ENCODE measurements at regions not wholly inside any gene's neighbourhood (a gene's known extent, or its start where the extent isn't known, plus 50 kb on each side); places are given as distances from the start of the nearest gene placed in this dataset.

DNA sequence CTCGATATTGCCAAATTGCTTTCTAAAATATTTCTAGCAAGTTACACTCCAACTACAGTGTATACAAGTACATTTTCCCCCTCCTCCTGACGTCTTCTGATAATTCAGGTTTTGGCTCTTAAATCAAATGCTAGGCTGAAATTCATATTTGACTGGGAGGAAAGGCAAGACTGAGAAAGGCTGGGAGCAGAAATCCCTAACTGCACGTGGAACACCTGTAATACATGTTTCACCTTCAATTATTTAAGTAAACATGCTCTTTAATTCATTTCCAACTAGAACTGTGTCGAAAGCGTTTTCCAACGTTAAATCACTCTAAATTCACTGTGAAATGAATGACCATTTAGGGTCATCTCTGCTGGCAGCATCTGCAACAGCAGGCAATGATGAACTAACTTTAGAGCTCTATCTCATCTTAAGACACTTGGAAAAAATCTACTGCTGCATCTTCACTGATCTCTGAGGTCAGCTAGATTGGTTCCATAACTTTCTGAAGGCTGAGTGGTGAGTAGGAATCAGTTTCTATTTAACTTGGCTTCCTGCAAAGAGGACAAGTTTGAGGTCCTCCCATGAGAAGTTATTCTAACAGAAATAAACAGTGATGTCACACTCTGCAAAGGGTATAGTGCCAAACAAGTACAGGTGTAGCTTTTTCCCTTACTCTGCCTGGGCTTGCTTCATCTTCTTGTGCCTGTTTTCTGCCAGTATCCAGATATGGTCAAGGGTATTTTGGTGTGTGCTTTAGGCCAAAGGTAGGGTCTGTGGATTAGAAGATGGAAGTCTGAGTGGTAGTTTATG lies 144.3 kb upstream of the PAK3 start:
- H3F3A ChIP-seq (ENCODE audit: control insufficient read depth, insufficient read depth) = no peaks in the 10 kb centered on the region
- TF ChIP-seq EZH2phosphoT487 (IDR thresholded peaks at IDR 0.05; ENCODE audit: borderline replicate concordance, low read length) = no peak
- TF ChIP-seq, protein P1, sequence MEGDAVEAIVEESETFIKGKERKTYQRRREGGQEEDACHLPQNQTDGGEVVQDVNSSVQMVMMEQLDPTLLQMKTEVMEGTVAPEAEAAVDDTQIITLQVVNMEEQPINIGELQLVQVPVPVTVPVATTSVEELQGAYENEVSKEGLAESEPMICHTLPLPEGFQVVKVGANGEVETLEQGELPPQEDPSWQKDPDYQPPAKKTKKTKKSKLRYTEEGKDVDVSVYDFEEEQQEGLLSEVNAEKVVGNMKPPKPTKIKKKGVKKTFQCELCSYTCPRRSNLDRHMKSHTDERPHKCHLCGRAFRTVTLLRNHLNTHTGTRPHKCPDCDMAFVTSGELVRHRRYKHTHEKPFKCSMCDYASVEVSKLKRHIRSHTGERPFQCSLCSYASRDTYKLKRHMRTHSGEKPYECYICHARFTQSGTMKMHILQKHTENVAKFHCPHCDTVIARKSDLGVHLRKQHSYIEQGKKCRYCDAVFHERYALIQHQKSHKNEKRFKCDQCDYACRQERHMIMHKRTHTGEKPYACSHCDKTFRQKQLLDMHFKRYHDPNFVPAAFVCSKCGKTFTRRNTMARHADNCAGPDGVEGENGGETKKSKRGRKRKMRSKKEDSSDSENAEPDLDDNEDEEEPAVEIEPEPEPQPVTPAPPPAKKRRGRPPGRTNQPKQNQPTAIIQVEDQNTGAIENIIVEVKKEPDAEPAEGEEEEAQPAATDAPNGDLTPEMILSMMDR (IDR thresholded peaks at IDR 0.05; ENCODE audit: low read depth, low read length, poor library complexity, severe bottlenecking) = no peak
- no peaks in the 10 kb centered on the region for H3K4me1 ChIP-seq (ENCODE audit: control insufficient read depth, low read length)
- no peaks in the 10 kb centered on the region for H4K20me1 ChIP-seq (ENCODE audit: control insufficient read depth, insufficient read depth, low read depth, low read length)
- no peak overlapping the region for H3K4me2 ChIP-seq (ENCODE audit: low read length)
- no peaks in the 10 kb centered on the region for H3K27me3 ChIP-seq (ENCODE audit: control insufficient read depth, low read length)
- H3K79me2 ChIP-seq (ENCODE audit: control insufficient read depth, low read length) = no peaks in the 10 kb centered on the region
- H3K4me3 ChIP-seq (ENCODE audit: low read length) = no peak overlapping the region
- no peaks in the 10 kb centered on the region for H3K36me3 ChIP-seq (ENCODE audit: control insufficient read depth, low read length)
- no peaks in the 10 kb centered on the region for H3K9me3 ChIP-seq (ENCODE audit: control insufficient read depth, insufficient read depth, low read length)
- H3K9me2 ChIP-seq (replicated peaks; ENCODE audit: control insufficient read depth, low read length) = no peaks in the 10 kb centered on the region
- H3K27ac ChIP-seq (ENCODE audit: low read depth, low read length) = no peak overlapping the region

DNA sequence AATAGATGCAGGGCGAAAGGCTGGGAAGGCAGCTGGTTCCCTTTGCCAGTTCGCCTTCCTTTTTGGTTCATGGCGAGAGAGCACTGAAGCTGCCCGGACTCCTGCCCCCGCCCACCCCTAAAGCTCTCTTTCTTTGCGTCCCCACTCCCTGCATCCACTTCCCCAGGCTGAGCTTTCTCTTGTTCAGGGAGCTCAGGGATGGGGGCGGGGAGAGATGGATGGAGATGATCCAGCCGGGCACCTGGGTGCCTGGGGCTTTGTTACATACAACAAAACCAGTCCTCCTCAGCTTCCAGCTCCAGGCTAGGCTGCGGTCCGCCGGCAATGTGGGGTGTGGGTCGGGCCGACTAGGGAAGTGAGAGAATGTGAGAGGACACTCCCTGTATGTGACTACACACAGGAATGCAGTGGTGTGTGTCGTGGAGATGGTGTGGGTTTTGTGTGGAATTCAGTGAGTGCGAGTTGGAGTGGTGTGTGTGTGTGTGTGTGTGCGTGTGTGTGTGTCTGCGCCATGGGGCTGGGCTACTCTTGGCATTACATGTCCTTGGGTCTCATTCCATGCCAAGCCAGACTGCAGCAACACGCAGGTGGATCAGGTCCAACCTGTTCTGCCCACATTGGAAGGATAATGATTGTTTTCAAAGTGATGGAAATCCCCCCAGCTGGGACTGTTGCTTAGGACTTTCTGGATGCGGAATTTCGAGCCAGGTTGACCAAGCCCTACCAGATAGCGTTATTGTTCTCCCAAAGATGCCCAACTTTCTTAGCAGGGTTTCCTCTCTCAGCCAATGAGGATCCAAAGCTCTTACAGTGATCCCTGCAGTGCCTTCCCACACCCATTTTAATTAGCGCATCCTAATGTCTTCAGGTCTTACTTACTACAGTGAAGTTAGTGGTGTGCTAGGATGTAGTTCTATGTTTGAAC lies 149.4 kb upstream of the CHRDL1 start:
- H3F3A ChIP-seq (ENCODE audit: control insufficient read depth, insufficient read depth) = no peaks in the 10 kb centered on the region
- no peaks in the 10 kb centered on the region for H3K9me3 ChIP-seq (ENCODE audit: control insufficient read depth, insufficient read depth, low read length)
- no peaks in the 10 kb centered on the region for H3K4me1 ChIP-seq (ENCODE audit: control insufficient read depth, low read length)
- H3K4me2 ChIP-seq (ENCODE audit: low read length) = no peak overlapping the region
- no peaks in the 10 kb centered on the region for H3K27me3 ChIP-seq (ENCODE audit: control insufficient read depth, low read length)
- H3K36me3 ChIP-seq (ENCODE audit: control insufficient read depth, low read length) = no peaks in the 10 kb centered on the region
- H3K9me2 ChIP-seq (replicated peaks; ENCODE audit: control insufficient read depth, low read length) = no peaks in the 10 kb centered on the region
- H3K79me2 ChIP-seq (ENCODE audit: control insufficient read depth, low read length) = no peaks in the 10 kb centered on the region
- TF ChIP-seq EZH2phosphoT487 (IDR thresholded peaks at IDR 0.05; ENCODE audit: borderline replicate concordance, low read length) = no peak
- TF ChIP-seq, protein P1 (IDR thresholded peaks at IDR 0.05; ENCODE audit: low read depth, low read length, poor library complexity, severe bottlenecking) = no peak
- H3K4me3 ChIP-seq (ENCODE audit: low read length) = no peak overlapping the region
- H4K20me1 ChIP-seq (ENCODE audit: control insufficient read depth, insufficient read depth, low read depth, low read length) = no peaks in the 10 kb centered on the region
- H3K27ac ChIP-seq (ENCODE audit: low read depth, low read length) = no peak overlapping the region

DNA sequence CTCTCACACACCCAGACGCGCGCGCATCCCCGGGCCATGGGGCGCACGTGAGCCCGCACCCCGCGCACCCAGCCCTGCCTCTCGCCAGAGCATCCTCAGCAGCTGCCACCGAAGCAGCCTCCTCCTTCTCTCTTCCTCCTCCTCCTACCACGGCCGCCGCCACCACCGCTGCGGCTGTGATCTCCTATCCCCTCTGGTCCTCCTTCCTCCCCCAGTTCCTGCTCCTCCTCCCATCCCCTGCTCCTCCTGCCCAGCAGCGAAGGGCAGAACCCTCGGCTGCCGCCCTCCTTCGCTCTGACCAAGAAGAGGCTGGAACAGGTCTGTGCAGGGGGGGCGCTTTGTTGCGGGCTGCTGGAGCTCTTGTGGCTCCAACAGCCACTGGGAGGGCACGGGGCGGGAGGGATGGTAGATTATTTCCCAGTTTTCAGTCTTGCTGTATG lies 148.7 kb upstream of the CHRDL1 start:
- TF ChIP-seq EZH2phosphoT487 (IDR thresholded peaks at IDR 0.05; ENCODE audit: borderline replicate concordance, low read length) = no peak
- TF ChIP-seq, protein P1 (IDR thresholded peaks at IDR 0.05; ENCODE audit: low read depth, low read length, poor library complexity, severe bottlenecking) = no peak
- Histone ChIP-seq H3K27me3 (ENCODE audit: control insufficient read depth, low read length) (no peaks in the 10 kb centered on the region), H3F3A (ENCODE audit: control insufficient read depth, insufficient read depth) (no peaks in the 10 kb centered on the region), H3K4me2 (ENCODE audit: low read length) (no peak overlapping the region), H3K36me3 (ENCODE audit: control insufficient read depth, low read length) (no peaks in the 10 kb centered on the region), H3K4me1 (ENCODE audit: control insufficient read depth, low read length) (no peaks in the 10 kb centered on the region), H4K20me1 (ENCODE audit: control insufficient read depth, insufficient read depth, low read depth, low read length) (no peaks in the 10 kb centered on the region), H3K79me2 (ENCODE audit: control insufficient read depth, low read length) (no peaks in the 10 kb centered on the region), H3K9me3 (ENCODE audit: control insufficient read depth, insufficient read depth, low read length) (no peaks in the 10 kb centered on the region), H3K9me2 (replicated peaks; ENCODE audit: control insufficient read depth, low read length) (no peaks in the 10 kb centered on the region), H3K27ac (ENCODE audit: low read depth, low read length) (no peak overlapping the region), H3K4me3 (ENCODE audit: low read length) (no peak overlapping the region)

Data from DOHH2 (cell line).